ENCODE measurements at regions not wholly inside any gene's neighbourhood (a gene's known extent, or its start where the extent isn't known, plus 50 kb on each side); places are given as distances from the start of the nearest gene placed in this dataset.

DNA sequence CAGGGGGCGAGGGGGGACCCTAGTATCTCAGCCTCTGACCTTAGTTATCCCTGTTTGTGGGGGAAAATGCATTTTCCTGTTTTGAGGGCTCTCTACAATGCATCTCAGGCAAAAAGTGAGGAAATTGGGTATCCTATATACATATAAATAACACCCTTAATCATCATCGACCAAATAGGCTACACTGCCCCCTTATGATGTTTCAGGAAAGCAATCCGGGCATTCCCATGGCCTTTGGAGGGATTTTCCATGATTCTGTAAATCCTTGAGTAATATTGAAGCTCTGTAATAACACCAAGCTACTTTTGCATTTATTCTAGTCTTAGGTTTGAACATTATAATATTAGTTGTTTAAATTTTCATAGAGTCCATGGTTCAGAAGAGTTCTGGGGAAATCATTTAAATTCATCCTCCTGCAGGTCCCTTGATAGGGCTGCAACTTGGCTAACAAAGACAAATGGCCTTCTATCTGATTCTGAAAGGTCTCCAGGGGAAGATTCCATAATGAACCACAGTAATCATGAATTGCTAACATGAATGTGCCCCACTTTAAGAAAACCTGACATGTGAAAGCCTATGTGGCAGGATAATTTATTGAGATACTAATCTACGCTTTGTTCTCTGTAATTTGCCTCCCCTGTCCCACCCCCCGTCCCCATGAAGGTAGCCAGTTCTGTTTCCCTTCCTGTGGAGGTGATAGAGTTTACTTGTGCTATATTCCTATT lies 91.5 kb upstream of the SCOC start:
- no peak for DNase-seq (ENCODE audit: low read depth in 4 of 4, low spot score in 3 of 4)

DNA sequence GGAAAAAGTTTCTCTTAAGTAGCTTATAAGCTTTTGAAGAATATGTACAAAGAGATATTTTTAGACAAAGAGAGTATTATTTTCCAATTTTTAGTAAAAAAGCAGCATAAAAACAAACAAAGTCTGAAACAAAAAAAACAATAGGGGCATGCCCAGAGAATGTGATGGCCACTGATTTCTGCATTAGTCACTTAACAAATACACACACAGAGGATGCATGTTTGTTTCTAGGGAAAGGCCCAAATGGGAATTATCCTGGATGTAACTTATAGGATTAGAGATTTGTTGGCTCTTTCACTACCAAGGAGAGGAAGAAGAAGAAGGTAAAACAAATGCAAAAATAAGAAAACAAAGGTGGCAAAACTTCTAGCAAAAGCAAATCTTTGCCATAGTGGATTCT lies 95.9 kb upstream of the SCOC start:
- DNase-seq (ENCODE audit: low read depth in 4 of 4, low spot score in 3 of 4) = no peak

DNA sequence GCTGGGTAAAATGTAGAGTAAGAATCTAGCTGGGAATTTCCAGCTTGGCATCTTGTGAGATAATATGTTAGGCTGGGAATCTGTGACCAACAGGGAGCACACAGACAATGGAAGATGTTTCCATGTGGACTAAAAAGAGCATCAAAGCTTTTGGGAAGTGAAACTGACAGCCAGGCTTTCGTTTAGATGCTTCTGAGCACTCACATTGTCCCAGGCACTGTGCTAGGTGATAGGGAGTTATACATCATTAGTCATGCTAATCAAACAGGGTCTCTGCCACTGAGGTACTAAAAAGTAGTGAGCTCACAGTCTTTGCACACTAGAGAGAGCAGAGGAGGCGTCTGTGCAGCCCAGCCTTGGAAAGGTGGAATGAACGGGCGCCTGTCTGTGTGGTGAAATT lies 101.9 kb upstream of the SCOC start:
- DNase-seq (ENCODE audit: low read depth in 4 of 4, low spot score in 3 of 4) = no peak

DNA sequence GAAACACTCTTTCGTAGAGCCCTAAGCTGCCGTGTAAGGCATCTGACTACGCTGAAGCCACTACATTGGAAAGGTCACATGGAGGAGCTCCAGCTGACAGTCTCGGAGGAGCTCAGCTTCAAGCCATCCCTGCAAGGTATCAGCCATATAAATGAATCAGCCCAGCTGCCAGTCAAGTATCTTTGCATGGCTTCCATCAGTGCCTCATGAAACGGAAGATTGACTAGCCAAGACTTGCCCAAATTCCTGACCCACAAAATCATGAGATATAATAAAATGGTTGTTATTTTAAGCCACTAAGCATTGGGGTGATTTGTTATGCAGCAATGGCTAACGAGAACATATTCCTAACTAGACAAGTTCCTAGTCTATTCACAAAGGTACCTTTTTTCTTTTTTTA lies 104.1 kb upstream of the SCOC start:
- DNase-seq (ENCODE audit: low read depth in 4 of 4, low spot score in 3 of 4) = no peak

DNA sequence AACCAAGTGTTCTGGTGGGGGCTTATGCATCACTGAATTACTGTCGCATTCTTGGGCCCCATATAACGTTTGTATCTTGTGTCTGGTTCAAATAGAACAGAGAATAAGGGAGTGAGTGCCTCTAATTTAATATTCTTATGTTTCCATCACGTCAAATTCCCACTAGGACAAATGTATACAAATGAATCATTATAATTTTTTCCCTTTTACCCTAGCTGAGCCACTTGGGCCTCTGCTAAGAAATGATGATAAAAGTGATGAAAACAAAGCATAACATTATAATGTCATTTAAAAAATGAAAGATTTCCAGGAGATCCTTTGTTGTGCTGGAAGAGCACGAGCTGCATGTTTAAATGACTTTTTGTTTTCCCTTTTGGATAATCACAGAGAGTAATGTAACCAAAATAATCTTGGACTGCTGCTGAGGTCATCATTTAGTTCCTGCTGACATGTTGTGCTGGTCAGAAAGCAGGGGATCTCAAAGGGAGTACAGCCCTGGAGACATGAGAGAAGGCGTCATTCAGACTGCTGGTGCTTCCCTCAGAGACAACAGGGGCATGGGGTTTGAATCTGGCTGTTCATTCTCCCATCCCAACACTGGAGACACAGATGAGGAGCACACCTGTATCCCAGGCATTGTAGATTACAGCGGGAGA lies 105.1 kb upstream of the SCOC start:
- DNase-seq (ENCODE audit: low read depth in 4 of 4, low spot score in 3 of 4) = no peak

DNA sequence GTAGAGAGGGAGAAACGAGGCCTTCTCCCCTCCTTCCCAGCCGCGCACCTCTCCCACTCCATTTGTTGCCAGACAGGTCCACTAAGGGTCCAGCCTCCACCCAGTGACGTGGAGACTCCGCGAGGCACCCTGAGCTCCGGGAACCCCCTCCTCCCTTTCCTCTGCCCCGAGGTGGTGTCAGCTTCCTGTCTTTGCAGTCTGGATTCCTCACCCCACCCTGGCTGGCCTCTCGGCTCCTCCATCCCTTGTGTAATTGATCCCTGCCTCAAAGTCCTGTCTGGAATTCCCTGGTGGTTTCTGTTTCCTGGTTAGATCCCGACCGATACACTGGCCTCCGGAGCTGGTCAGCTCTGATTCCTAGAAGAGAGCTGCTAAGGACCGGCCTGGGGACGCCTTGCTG lies 105.9 kb upstream of the SCOC start:
- no peak for DNase-seq (ENCODE audit: low read depth in 4 of 4, low spot score in 3 of 4)

DNA sequence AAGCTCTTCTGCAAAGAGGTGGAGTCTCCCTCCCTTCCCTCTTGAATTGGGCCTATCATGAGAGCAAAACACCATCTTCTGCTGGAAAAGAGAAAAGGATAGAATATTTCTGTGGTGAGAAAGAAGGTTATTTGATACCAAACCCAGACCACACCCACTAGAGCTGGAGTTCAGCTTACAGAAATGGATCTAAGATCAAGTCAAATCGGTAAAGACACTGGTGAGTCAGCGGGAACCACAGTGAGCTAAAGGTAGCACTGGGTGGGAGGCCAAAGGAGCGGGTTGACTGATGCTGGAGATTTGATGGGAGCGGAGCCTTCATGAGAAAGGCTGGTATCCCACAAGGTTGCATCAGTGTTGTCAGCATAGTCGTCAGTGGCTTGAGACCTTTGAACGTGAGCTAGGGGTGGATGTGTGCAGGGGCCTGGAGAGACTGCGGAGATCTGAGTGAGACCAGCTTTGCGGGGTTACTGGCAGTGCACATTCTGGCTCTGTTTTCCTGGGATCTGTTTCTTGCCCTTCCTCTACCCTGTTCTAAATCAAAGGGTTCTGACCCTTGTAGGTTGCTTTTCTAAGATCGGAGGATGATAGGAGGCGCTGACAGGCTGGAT lies 106.4 kb upstream of the SCOC start:
- no peak for DNase-seq (ENCODE audit: low read depth in 4 of 4, low spot score in 3 of 4)

DNA sequence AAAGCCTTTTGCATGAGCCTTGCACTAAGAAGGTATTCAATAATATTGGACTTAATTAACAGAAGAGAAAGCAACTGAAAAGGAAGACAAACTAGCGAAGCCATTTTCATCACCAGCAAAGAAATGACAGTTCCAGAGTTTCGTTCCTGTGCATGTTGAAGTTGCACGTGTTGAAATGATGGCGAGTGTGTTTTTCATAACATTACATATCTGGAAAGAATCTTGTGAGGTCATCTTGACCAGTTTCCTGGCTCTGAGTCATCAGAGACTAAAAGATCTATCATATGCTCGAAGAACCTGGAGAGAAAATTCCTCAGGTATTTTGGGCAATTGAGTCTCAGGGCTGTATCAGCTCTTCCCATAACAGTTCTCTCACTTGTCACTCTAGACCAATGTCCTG lies 106.2 kb upstream of the MAML3 start:
- DNase-seq (ENCODE audit: low read depth in 4 of 4, low spot score in 3 of 4) = no peak

DNA sequence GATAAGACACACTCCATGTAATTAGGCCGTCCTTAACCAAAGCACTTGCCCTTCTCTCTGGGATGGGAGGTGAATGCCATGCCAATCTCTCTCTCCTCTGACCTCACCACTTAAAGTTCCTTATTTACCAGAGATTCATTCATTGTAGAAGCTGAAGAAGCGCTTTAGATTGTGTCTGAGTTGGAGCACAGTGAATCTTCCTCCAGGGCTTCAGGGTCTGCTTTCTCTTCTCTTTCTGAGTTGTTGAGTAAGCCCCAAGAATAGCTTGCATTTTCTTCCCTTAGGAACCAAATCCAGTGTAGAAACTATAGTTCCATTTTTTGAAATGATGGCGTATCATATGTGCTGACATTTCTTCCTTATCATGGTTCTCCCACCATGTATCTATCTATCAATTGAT lies 104.5 kb upstream of the MAML3 start:
- DNase-seq (ENCODE audit: low read depth in 4 of 4, low spot score in 3 of 4) = no peak

DNA sequence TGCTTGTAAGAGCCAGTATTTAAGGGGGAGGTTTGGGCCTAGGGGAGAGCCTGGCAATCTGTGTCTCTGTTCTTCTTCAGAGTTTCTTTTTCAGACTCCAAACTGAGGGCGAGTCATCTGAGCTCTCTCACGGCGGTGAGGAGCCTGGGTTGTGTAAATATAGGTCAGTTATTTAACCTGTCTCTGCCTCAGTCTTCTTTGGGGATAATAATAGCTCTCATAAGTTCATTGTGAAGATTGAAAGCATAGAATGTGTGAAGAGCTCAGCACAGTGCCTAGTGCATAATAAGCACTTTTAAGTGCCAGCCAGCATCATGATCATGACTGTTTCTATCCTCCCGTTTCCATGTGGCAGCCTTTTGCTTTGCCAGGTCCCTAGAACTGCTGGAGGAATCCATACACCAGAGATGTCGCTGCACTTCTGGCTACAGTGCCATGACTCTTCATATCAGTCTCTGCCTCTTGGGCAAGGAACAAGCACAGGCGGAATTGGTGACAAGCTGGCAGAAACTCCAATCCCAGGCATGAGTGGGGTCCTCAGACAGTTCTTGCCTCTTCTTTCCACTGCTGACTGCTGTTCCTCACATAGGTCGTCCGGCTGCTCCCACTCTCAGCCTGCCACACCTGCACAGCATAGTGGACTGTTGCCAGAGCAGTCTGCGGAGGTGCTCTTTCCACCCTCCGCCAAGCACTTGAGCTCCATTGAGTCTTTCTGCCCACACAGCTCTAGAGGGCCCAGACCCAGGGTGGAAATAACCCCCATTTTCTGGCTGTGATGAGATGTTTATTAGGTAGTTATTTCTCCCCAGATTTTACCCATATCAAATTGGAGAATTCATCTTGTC lies 103.7 kb upstream of the MAML3 start:
- DNase-seq (ENCODE audit: low read depth in 4 of 4, low spot score in 3 of 4) = no peak

DNA sequence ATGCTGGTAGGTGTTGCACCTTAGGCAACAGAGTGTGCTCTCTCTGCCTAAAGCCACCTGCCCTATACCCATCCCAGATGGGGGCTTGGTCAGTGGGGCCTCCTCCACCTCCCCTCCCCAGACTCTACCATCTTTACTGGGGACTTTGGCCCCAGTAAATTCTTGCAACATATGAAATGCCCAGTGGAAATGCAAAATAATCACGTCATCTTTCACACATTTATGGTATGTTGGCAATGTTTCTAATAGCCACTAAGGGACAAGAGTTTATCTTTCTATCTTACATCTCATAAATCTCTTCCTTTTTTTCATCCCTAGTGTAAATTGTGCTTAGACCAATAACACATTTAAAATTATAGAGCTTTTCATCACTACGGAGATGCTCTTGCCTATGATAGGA lies 103.0 kb upstream of the MAML3 start:
- DNase-seq (ENCODE audit: low read depth in 4 of 4, low spot score in 3 of 4) = no peak

DNA sequence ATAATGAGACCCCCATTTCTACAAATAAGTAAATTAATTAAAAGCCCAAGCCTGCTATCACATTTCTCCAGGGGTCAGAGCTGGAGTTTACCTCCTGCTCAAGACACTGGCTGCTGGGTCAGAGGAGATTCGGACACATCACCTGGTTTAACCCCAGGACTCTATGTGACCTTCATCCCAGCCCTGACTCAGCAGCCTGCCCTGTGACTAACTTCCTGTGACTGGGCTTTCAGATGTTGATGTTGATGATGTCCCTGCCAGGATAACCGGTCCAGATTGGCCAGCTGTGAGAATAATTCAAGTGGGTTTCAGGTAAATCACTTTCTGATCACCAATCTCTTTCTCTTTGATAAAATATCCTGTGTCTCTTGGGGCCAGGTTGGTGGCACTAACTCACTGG lies 102.4 kb upstream of the MAML3 start:
- no peak for DNase-seq (ENCODE audit: low read depth in 4 of 4, low spot score in 3 of 4)

DNA sequence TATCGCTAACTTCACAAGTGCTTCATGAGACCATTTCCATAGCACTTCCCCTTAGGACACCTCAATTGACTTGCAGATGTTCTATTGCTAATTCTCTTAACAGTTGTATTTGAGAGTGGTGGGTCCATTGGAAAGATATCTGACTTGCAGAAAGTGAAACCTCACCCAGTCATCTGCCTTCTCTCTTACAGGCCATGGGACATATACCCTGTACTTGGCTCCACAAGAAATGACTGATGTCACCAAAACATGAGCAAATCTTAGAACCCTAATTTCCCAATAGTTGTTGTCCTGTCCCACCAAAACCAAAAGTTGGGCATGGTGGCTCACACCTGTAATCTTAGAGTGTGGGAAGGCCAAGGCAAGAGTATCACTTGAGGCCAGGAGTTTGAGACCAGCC lies 101.9 kb upstream of the MAML3 start:
- no peak for DNase-seq (ENCODE audit: low read depth in 4 of 4, low spot score in 3 of 4)

DNA sequence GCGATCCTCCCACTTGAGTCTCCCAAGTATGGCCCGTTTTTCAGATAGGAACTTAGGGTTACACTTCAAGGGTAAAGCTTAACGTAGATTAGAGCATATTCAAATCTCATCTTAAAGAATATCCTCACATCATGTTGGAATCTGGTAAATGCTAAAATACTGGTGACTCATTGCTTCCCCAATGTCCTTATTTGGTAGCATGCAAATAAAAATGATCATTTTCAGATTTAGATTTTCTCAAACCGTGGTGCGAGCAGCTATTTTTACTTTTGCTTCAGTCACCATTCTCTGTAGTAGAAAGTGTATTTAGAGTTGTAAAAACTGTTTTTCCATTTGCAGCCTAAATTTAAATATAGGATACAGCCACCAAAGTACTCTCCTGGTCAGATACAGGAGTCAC lies 101.5 kb upstream of the MAML3 start:
- no peak for DNase-seq (ENCODE audit: low read depth in 4 of 4, low spot score in 3 of 4)

DNA sequence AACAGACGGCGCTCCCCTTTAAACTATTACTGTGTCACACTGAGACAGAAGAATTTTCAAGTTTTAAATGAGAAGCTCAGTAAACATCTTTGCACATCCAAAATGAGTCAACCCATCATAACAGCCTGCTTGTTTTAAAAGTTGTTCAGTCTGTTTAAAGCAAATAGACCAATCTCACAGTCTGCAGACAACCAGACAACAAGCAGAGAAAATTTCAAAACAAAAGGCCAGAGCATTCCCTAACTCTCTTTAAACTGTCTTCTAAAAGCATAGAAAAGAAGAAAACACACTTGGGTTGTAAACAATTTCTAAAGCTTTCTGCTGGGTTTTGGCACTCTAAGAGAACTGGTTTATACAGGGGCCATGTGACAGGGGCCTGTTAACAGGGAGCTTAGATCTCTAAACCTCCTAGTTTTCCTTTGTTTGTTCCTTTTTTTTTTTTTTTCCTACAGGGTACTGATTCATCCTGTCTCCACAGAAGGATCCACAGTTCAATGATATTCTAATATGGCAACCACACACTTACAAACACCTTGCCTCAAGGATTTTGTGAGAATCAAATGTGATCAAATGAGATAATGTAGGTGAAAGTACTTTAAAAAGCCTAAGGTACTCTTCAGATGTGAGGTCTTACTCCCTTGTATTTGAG lies 100.8 kb upstream of the MAML3 start:
- DNase-seq (ENCODE audit: low read depth in 4 of 4, low spot score in 3 of 4) = no peak

DNA sequence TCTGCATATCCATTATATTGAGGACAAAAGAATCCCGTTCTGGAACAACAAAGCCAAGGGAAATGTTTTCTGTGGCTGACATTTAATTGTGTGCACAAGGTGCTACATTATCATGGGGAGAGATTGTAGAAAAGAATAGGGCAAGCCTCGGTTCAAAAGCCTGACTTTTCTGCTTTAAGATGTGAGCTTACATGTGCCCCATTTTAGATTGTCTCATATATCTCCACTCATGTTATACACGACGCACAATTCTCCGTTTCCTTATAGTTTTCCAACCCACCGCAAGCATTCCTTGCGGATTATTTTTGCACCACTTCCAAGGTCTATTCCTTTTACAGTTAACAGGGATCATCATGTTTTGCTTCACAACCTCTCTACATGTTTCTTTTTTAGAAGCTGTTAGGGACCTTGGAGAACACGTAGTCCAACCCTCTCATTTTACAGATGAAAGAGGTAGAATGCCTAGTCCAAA lies 99.6 kb upstream of the MAML3 start:
- no peak for DNase-seq (ENCODE audit: low read depth in 4 of 4, low spot score in 3 of 4)

DNA sequence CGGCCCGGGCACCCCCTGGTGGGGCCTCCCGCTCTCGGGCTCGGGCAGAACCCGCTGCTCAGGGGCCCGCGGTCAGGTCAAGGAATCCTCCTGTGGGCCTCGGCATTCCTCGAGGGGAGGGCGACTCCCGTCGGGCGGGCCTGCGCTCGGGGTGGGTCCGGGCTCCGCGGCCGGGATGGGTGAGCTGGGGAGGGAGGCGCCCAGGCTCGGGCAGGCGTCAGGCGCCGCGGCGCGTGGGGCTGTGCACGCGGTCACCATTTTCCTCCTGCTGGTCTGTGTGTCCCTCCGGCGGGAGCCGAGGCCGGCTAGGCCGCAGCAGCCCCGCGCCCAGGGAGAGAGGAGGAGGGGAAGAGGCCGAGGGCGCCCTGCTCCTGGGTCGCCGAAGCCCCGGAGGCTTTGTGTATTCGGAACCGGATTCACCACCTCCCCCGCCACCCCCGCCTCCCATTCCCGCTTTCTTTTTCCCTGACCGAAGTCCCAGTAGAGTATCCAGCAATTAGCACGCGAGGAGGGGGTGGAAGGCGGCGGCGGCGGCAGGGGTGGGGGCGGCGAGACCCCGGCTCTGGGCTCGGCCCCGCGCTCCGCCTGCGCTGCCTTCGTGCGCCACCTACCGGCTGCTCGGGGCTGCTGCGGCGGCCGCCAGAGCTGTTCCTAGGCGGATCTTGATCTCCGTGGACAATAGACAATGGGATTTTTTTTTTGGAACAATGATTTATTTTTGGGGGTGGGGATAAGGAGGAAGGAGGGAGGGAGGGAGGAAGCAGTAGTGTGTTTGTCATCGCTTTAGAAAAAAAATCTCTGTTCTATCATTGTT lies 99.0 kb upstream of the MAML3 start:
- DNase-seq (ENCODE audit: low read depth in 4 of 4, low spot score in 3 of 4) = peak in 2 of 4 donors; percentile 68 to 72

DNA sequence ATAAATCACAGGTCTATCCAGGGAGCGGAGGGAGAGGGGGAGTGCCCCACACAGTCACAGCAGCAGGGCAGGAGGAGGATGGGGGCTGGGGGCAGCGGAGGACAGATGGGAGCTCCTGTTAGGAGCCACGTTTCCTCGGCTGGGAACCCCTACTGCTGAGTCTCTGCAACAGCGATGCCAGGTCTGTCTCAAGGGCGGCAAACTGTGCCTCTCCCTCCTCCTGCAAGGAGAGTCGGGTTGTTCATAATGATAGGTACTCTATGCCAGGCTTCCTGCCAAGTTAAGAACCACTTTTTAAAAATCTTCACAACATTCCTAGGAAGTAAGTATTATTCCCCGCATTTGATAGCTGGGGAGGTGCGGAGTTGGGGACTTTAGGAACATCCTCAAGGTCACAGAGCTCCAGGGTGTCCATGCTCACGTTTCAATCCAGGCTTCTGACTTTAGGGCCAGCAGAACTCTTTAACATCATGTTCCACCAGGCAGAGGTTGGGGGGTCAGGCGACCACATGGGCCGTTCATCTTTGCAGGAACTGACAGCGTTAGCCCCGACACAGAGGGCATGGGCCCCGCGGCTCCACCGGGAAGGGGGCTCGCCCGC lies 98.3 kb upstream of the MAML3 start:
- no peak for DNase-seq (ENCODE audit: low read depth in 4 of 4, low spot score in 3 of 4)

DNA sequence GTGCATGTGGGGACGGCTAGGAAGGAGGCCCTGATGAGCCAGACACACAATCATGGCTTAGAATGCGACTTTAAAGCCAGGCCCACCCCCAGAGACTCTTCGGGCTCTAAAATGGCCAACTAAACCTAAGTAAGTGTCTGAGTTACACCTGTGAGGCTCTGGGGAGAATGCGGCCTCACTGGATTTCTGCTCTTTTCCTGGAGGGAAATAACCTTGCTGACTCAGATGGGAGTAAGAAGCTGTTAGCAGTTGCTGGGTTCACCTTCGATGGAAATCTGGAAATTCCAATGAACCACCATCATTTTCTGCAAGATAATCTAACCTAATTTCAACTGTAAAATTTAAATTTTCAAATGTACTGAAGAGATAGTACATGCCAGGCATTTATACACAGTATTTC lies 97.6 kb upstream of the MAML3 start:
- no peak for DNase-seq (ENCODE audit: low read depth in 4 of 4, low spot score in 3 of 4)
